Epithelial cell of prostate (primary cell): ENCODE measurements at regions not wholly inside any gene's neighbourhood (a gene's known extent, or its start where the extent isn't known, plus 50 kb on each side); places are given as distances from the start of the nearest gene placed in this dataset.
"Not testable (repeated sequence)": the region's sequence is repeated elsewhere in the genome, so short reads cannot be mapped to it uniquely, and the experiment has no call there.

Experiments
- DNase-seq: peaks from one replicate; pipeline ENCODE4 v3.0.0-alpha.2; 2011; ENCODE audit warnings: low read depth, low spot score
- H3K27ac ChIP-seq: fragments of 450-650 bp; 2 replicates; pipeline ENCODE4 v1.5.1; 2017; ENCODE audit warnings: mild to moderate bottlenecking

- DNase-seq, result no peak
These were observed 1999.0 kb downstream of the ARAP2 start for GRCh38 chr4:34245276-34245675.

GRCh38 chr4:34250562-34250961, 1993.8 kb downstream of the ARAP2 start:
- peak; percentile 53 for DNase-seq
- H3K27ac ChIP-seq, result no peak overlapping the region

More at GRCh38 chr4:34245276-34245675, 1999.0 kb downstream of the ARAP2 start:
- H3K27ac ChIP-seq, result no peak overlapping the region

GRCh38 chr4:34253239-34253638, 1991.1 kb downstream of the ARAP2 start:
- DNase-seq, result no peak

GRCh38 chr4:34258176-34258575, 1986.1 kb downstream of the ARAP2 start:
- DNase-seq, result no peak
- no peak overlapping the region for H3K27ac ChIP-seq

More at GRCh38 chr4:34253239-34253638, 1991.1 kb downstream of the ARAP2 start:
- H3K27ac ChIP-seq, result no peak overlapping the region

- H3K27ac ChIP-seq, result no peak overlapping the region
- no peak for DNase-seq
These were observed 1982.5 kb downstream of the ARAP2 start for GRCh38 chr4:34261799-34262314.

- no peak overlapping the region for H3K27ac ChIP-seq
- no peak for DNase-seq
These were observed 1974.7 kb downstream of the ARAP2 start for GRCh38 chr4:34269613-34270012.

GRCh38 chr4:34271479-34272355, 1972.6 kb downstream of the ARAP2 start:
- no peak for DNase-seq

GRCh38 chr4:34279011-34279410, 1965.3 kb downstream of the ARAP2 start:
- H3K27ac ChIP-seq, result no peak overlapping the region
- DNase-seq, result no peak

More at GRCh38 chr4:34271479-34272355, 1972.6 kb downstream of the ARAP2 start:
- no peak overlapping the region for H3K27ac ChIP-seq

GRCh38 chr4:34280131-34280530, 1964.2 kb downstream of the ARAP2 start:
- no peak overlapping the region for H3K27ac ChIP-seq
- DNase-seq, result no peak

GRCh38 chr4:34281826-34282225, 1962.5 kb downstream of the ARAP2 start:
- no peak for DNase-seq
- no peak overlapping the region for H3K27ac ChIP-seq

GRCh38 chr4:34289489-34289888, 1954.8 kb downstream of the ARAP2 start:
- H3K27ac ChIP-seq, result no peak overlapping the region

GRCh38 chr4:34289962-34290361, 1954.4 kb downstream of the ARAP2 start:
- H3K27ac ChIP-seq, result no peak overlapping the region
- DNase-seq, result no peak

More at GRCh38 chr4:34289489-34289888, 1954.8 kb downstream of the ARAP2 start:
- DNase-seq, result no peak

GRCh38 chr4:34293459-34293858, 1950.9 kb downstream of the ARAP2 start:
- no peak for DNase-seq
- no peak overlapping the region for H3K27ac ChIP-seq

GRCh38 chr4:34309383-34309906, 1934.9 kb downstream of the ARAP2 start:
- DNase-seq, result no peak
- no peak overlapping the region for H3K27ac ChIP-seq

GRCh38 chr4:34318773-34319172, 1925.5 kb downstream of the ARAP2 start:
- no peak for DNase-seq
- H3K27ac ChIP-seq, result no peak overlapping the region

- no peak for DNase-seq
These were observed 1920.6 kb downstream of the ARAP2 start for GRCh38 chr4:34323549-34324320.

GRCh38 chr4:34328939-34329338, 1915.4 kb downstream of the ARAP2 start:
- no peak for DNase-seq
- H3K27ac ChIP-seq, result no peak overlapping the region

More at GRCh38 chr4:34323549-34324320, 1920.6 kb downstream of the ARAP2 start:
- no peak overlapping the region for H3K27ac ChIP-seq

GRCh38 chr4:34335156-34335555, 1909.2 kb downstream of the ARAP2 start:
- not testable (repeated sequence) for H3K27ac ChIP-seq, DNase-seq

GRCh38 chr4:34335556-34335955, 1908.8 kb downstream of the ARAP2 start:
- H3K27ac ChIP-seq, result not testable (repeated sequence)

GRCh38 chr4:34362654-34363053, 1881.7 kb downstream of the ARAP2 start:
- DNase-seq, result no peak

More at GRCh38 chr4:34335556-34335955, 1908.8 kb downstream of the ARAP2 start:
- DNase-seq, result not testable (repeated sequence)

More at GRCh38 chr4:34362654-34363053, 1881.7 kb downstream of the ARAP2 start:
- H3K27ac ChIP-seq, result no peak overlapping the region
